Mesenchymal stem cell (in vitro differentiated cells and primary cell): ENCODE measurements at regions not wholly inside any gene's neighbourhood (a gene's known extent, or its start where the extent isn't known, plus 50 kb on each side); places are given as distances from the start of the nearest gene placed in this dataset.

Experiments used
- DNase-seq: peaks from one replicate; pipeline ENCODE4 v3.0.0-alpha.2; 2013
- H2AFZ ChIP-seq: one replicate; pipeline ENCODE4 v1.6.1; 2013; ENCODE audit warnings: low read depth, mild to moderate bottlenecking, control low read depth, inconsistent platforms, low read length, moderate library complexity
- H2AK5ac ChIP-seq: 2 replicates; pipeline ENCODE4 v1.6.1; 2013; ENCODE audit warnings: low read length, moderate library complexity, mild to moderate bottlenecking, inconsistent platforms; ENCODE audit not compliant: severe bottlenecking
- H2BK120ac ChIP-seq: one replicate; pipeline ENCODE4 v1.6.1; 2013; ENCODE audit warnings: low read depth, mild to moderate bottlenecking, inconsistent platforms, low read length, moderate library complexity
- H2BK12ac ChIP-seq, 2 experiments: one replicate each; pipeline ENCODE4 v1.6.1; 2013; ENCODE audit warnings: inconsistent platforms in 2 of 2, low read length in 2 of 2, mild to moderate bottlenecking in 2 of 2, moderate library complexity in 2 of 2, control low read depth in 1 of 2
- H2BK15ac ChIP-seq: one replicate; pipeline ENCODE4 v1.6.1; 2013; ENCODE audit warnings: mild to moderate bottlenecking, low read depth, inconsistent platforms; ENCODE audit not compliant: poor library complexity, severe bottlenecking
- H2BK5ac ChIP-seq: 2 replicates; pipeline ENCODE4 v1.6.1; 2013; ENCODE audit warnings: low read depth, mild to moderate bottlenecking, low read length, control low read depth, inconsistent platforms; ENCODE audit not compliant: poor library complexity, severe bottlenecking
- H3K14ac ChIP-seq, 2 experiments: one replicate each; pipeline ENCODE4 v1.6.1; 2013; ENCODE audit warnings: inconsistent platforms in 2 of 2, low read length in 2 of 2, control low read depth in 1 of 2, mild to moderate bottlenecking in 1 of 2, moderate library complexity in 1 of 2
- H3K18ac ChIP-seq, 2 experiments: one replicate each; pipeline ENCODE4 v1.6.1; 2013; ENCODE audit warnings: inconsistent platforms in 2 of 2, low read length in 2 of 2, control low read depth in 1 of 2, low read depth in 1 of 2, mild to moderate bottlenecking in 1 of 2
- H3K23ac ChIP-seq, 2 experiments: one replicate each; pipeline ENCODE4 v1.6.1; 2013; ENCODE audit warnings: inconsistent platforms in 2 of 2, low read length in 2 of 2, mild to moderate bottlenecking in 2 of 2, moderate library complexity in 2 of 2, control low read depth in 1 of 2
- H3K27ac ChIP-seq: 2 replicates; pipeline ENCODE4 v1.5.1; 2013; ENCODE audit warnings: mild to moderate bottlenecking, moderate library complexity, low read length, control low read depth, inconsistent platforms; ENCODE audit not compliant: poor library complexity, severe bottlenecking
- H3K27me3 ChIP-seq, 2 experiments: 2 replicates each; pipeline versions ENCODE4 v1.6.1 to v1.7.0; 2013; ENCODE audit warnings: low read length in 2 of 2, mild to moderate bottlenecking in 2 of 2, moderate library complexity in 2 of 2, control low read depth in 1 of 2, inconsistent platforms in 1 of 2; ENCODE audit not compliant: control insufficient read depth in 1 of 2, insufficient read depth in 1 of 2
- H3K36me3 ChIP-seq, 2 experiments: 2 replicates each; pipeline versions ENCODE4 v1.6.1 to v1.7.0; 2013; ENCODE audit warnings: low read length in 2 of 2, control low read depth in 1 of 2, inconsistent platforms in 1 of 2, low read depth in 1 of 2, mild to moderate bottlenecking in 1 of 2; ENCODE audit not compliant: insufficient read depth in 2 of 2, control insufficient read depth in 1 of 2
- H3K4ac ChIP-seq, 2 experiments: one replicate each; pipeline ENCODE4 v1.6.1; 2013; ENCODE audit warnings: inconsistent platforms in 2 of 2, low read length in 2 of 2, mild to moderate bottlenecking in 2 of 2, moderate library complexity in 2 of 2, control low read depth in 1 of 2, low read depth in 1 of 2
- H3K4me1 ChIP-seq: 2 replicates; pipeline ENCODE4 v1.6.1; 2013; ENCODE audit warnings: low read depth, low read length, control low read depth; ENCODE audit not compliant: control insufficient read depth, insufficient read depth
- H3K4me2 ChIP-seq: 2 replicates; pipeline ENCODE4 v1.6.1; 2013; ENCODE audit warnings: low read length, mild to moderate bottlenecking, inconsistent platforms; ENCODE audit not compliant: poor library complexity, severe bottlenecking
- H3K4me3 ChIP-seq, 2 experiments: 2 replicates each; pipeline versions ENCODE4 v1.5.1 to v1.7.0; 2013; ENCODE audit warnings: low read length in 2 of 2, mild to moderate bottlenecking in 2 of 2, control low read depth in 1 of 2, low read depth in 1 of 2; ENCODE audit not compliant: insufficient read depth in 1 of 2
- H3K79me1 ChIP-seq: replicated peaks from 2 replicates; pipeline ENCODE4 v1.6.1; 2013; ENCODE audit warnings: mild to moderate bottlenecking, control low read depth, low read length, inconsistent platforms; ENCODE audit not compliant: poor library complexity, severe bottlenecking
- H3K9ac ChIP-seq: 2 replicates; pipeline ENCODE4 v1.7.0; 2013; ENCODE audit warnings: mild to moderate bottlenecking, low read length, moderate library complexity
- H3K9me3 ChIP-seq: 2 replicates; pipeline ENCODE4 v1.7.0; 2013; ENCODE audit warnings: mild to moderate bottlenecking, low read length; ENCODE audit not compliant: control insufficient read depth
- H4K8ac ChIP-seq: one replicate; pipeline ENCODE4 v1.6.1; 2013; ENCODE audit warnings: inconsistent platforms, mild to moderate bottlenecking, low read length, moderate library complexity
- H4K91ac ChIP-seq: one replicate; pipeline ENCODE4 v1.6.1; 2013; ENCODE audit warnings: mild to moderate bottlenecking, low read length, inconsistent platforms
- WGBS: methylation state at CpG from one replicate; pipeline ENCODE4 v1.1.7; 2013; ENCODE audit warnings: mixed read lengths; 5-methylcytosine and 5-hydroxymethylcytosine counted together

DNA sequence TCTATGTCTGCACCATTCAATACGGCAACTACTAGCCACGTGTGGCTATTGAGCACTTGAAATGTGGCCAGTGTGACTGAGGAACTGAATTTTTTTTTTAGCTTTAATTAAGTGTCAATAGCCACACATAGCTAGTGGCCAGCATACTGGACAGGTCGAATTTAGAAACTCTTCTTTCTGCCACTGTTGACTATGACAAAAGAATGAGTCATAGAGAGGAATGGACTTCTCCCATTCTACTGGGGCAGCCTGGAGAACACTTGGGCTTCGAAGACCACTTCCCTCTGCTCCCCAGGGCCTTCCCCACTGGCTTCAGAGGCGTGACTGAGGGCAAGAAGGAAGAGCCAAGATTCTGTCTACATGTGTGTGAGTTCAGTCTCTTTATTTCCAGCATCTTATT lies 137.5 kb downstream of the SNX10 start:
- H2BK120ac ChIP-seq = no peak overlapping the region
- H3K18ac ChIP-seq = no peak overlapping the region
- no peak overlapping the region for H3K4me3 ChIP-seq
- H3K9ac ChIP-seq = no peak overlapping the region
- H4K91ac ChIP-seq = no peak overlapping the region
- no peak overlapping the region for H3K27ac ChIP-seq
- H3K4me1 ChIP-seq = no peaks in the 10 kb centered on the region
- H4K8ac ChIP-seq = no peak overlapping the region
- 85% methylated on average over 5 of the region's 5 CpGs for WGBS
- no peak overlapping the region for H2BK12ac ChIP-seq
- no peak overlapping the region for H3K4ac ChIP-seq
- peaks cover 0 to 5% of the 10 kb centered on the region in 2 experiments for H3K27me3 ChIP-seq
- H2BK15ac ChIP-seq = no peak overlapping the region
- DNase-seq = no peak
- H3K9me3 ChIP-seq = no peaks in the 10 kb centered on the region
- H3K36me3 ChIP-seq = no peaks in the 10 kb centered on the region
- no peak overlapping the region for H2BK5ac ChIP-seq
- no peak overlapping the region for H2AK5ac ChIP-seq
- H2AFZ ChIP-seq = no peak overlapping the region
- H3K23ac ChIP-seq = no peak overlapping the region
- no peak overlapping the region for H3K4me2 ChIP-seq
- H3K14ac ChIP-seq = no peak overlapping the region
- no peaks in the 10 kb centered on the region for H3K79me1 ChIP-seq

GRCh38 chr7:26434974-26435373 lies 143.3 kb downstream of the SNX10 start:
- Histone ChIP-seq H3K27ac (no peak overlapping the region), H3K79me1 (no peaks in the 10 kb centered on the region), H2BK120ac (no peak overlapping the region), H3K23ac (no peak overlapping the region), H3K18ac (no peak overlapping the region), H4K91ac (no peak overlapping the region), H3K4me3 (no peak overlapping the region), H2BK12ac (no peak overlapping the region), H2AK5ac (no peak overlapping the region), H3K9ac (no peak overlapping the region), H2BK15ac (no peak overlapping the region), H3K4me2 (no peak overlapping the region), H4K8ac (no peak overlapping the region), H2AFZ (no peak overlapping the region), H2BK5ac (no peak overlapping the region), H3K4me1 (no peaks in the 10 kb centered on the region), H3K27me3 (no peaks in the 10 kb centered on the region), H3K9me3 (no peaks in the 10 kb centered on the region), H3K4ac (no peak overlapping the region), H3K14ac (no peak overlapping the region), H3K36me3 (no peaks in the 10 kb centered on the region)
- WGBS = 80% methylated on average over 1 of the region's 3 CpGs
- DNase-seq = no peak

- no peak overlapping the region for H4K8ac ChIP-seq
- no peaks in the 10 kb centered on the region for H3K4me1 ChIP-seq
- H4K91ac ChIP-seq = no peak overlapping the region
- H3K23ac ChIP-seq = no peak overlapping the region
- no peak overlapping the region for H3K4ac ChIP-seq
- no peaks in the 10 kb centered on the region for H3K36me3 ChIP-seq
- H2BK15ac ChIP-seq = no peak overlapping the region
- no peak for DNase-seq
- H2BK12ac ChIP-seq = no peak overlapping the region
- no peaks in the 10 kb centered on the region for H3K9me3 ChIP-seq
- no peak overlapping the region for H2AFZ ChIP-seq
- H3K9ac ChIP-seq = no peak overlapping the region
- 61% methylated on average over 4 of the region's 4 CpGs for WGBS
- H2BK5ac ChIP-seq = no peak overlapping the region
- H2AK5ac ChIP-seq = no peak overlapping the region
- H3K4me3 ChIP-seq = no peak overlapping the region
- H3K4me2 ChIP-seq = no peak overlapping the region
- H2BK120ac ChIP-seq = no peak overlapping the region
- H3K18ac ChIP-seq = no peak overlapping the region
- no peak overlapping the region for H3K14ac ChIP-seq
- H3K79me1 ChIP-seq = no peaks in the 10 kb centered on the region
- no peak overlapping the region for H3K27ac ChIP-seq
- no peaks in the 10 kb centered on the region for H3K27me3 ChIP-seq
Measured at GRCh38 chr7:26437003-26437532, 145.4 kb downstream of the SNX10 start.

GRCh38 chr7:26438078-26438477 lies 146.4 kb downstream of the SNX10 start:
- Histone ChIP-seq H3K27ac (no peak overlapping the region), H2BK5ac (no peak overlapping the region), H4K8ac (no peak overlapping the region), H2AK5ac (no peak overlapping the region), H2BK15ac (no peak overlapping the region), H3K14ac (no peak overlapping the region), H3K36me3 (no peaks in the 10 kb centered on the region), H3K27me3 (no peaks in the 10 kb centered on the region), H2AFZ (no peak overlapping the region), H2BK120ac (no peak overlapping the region), H3K4me2 (no peak overlapping the region), H4K91ac (no peak overlapping the region), H3K9me3 (no peaks in the 10 kb centered on the region), H3K4me1 (no peaks in the 10 kb centered on the region), H3K79me1 (no peaks in the 10 kb centered on the region), H3K18ac (no peak overlapping the region), H3K4me3 (no peak overlapping the region), H2BK12ac (no peak overlapping the region), H3K9ac (no peak overlapping the region), H3K4ac (no peak overlapping the region), H3K23ac (no peak overlapping the region)
- DNase-seq = no peak
- 89% methylated on average over 1 of the region's 1 CpG for WGBS
